Sciatic nerve (tissue), 2 donors: ENCODE measurements at regions not wholly inside any gene's neighbourhood (a gene's known extent, or its start where the extent isn't known, plus 50 kb on each side); places are given as distances from the start of the nearest gene placed in this dataset.

Source experiments
- ATAC-seq: fragments of 200-7000 bp; cut with Tn5 transposase; one replicate; pipeline ENCODE4 v1.9.1; 2020; ENCODE audit warnings: mild to moderate bottlenecking, moderate library complexity
- DNase-seq: peaks from one replicate; pipeline ENCODE4 v3.0.0-alpha.2; 2020; ENCODE audit warnings: low spot score
- intact Hi-C: fragments of 100-400 bp; cut with DNase I; formaldehyde crosslinking; loops from one replicate; pipeline ENCODE4 v1.14.2; 2022
- donor health status: DM: no; HTN: no; CAD: no.
- donor health status: DM: no; HTN: no; CAD: no.

DNA sequence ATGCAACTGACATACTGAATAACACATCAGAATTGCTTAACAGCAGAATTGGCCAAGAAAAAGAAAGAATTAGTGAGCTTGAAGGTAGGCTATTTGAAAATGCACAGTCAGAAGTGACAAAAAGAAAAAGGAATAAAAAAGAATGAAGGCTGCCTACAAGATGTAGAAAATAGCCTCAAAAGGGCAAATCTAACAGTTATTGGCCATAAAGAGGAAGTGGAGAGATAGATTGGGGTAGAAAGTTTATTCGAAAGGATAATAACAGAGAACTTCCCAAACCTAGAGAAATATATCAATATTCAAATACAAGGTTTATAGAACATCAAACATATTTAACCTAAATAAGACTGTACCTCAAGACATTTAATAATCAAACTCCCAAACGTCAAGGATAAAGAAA lies 67.5 kb downstream of the ATP6V1G3 start:
- no peak for DNase-seq
- intact Hi-C loops: no loop called here
- ATAC-seq: no peak

DNA sequence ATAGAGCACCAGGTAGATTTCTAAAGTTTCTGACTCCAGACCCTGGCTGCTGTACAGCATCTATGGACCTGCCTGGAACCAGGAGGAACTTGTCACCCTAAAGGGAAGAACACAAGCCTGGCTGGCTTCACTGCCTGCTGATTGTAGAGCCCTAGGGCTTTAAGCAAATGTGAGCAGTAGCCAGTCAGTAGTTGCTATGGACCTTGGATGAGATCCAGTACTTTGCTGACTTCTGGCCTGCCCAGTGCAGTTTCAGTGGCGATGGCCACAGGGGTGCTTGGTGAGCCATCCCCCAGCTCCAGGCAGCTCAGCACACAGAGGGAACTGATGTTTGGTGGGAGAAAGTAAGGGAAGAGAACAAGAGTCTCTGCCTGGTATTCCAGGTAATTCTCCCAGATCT lies 68.4 kb downstream of the ATP6V1G3 start:
- no peak for DNase-seq
- intact Hi-C loops: no loop called here
- no peak for ATAC-seq

DNA sequence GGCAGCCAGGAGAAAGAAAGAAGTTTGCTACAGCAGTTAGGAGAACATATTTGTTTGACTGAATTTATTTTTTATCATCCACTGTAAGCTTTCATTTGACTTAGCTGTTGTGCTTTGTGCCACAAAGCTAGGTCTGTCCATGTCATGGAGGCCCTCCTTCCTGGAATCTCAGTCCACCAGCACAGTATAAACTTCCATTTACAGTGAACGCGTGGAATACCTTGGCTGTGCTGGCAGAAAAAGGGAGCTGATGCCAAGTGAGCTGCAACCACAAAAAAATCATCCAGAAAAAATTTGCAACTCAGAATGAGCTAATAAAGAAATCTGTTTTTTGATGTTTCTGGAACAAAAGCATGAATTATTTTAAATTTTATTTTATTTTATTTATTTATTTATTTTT lies 72.6 kb downstream of the ATP6V1G3 start:
- DNase-seq: no peak
- intact Hi-C loops: no loop called here
- ATAC-seq: no peak

DNA sequence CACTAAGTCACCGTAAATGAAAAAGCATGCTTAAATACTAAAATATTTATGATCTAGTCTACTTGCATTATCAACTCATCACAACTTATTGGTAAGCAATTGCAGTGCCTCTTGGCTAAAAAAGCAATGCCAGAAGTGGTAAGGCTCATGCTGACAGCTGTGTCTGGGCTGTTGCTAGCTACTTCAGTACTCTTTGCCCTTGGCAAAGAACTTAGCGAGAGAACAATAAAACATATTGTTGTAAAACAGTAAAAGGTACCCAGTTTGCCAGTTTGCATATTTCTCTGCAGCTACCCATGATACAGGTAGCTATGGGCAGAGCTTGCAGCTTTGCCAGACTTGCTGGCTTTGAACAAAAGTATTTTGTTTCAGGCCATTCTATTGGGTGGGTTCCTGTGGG lies 73.1 kb downstream of the ATP6V1G3 start:
- DNase-seq (no peak), ATAC-seq (no peak)
- intact Hi-C loops: no loop called here

DNA sequence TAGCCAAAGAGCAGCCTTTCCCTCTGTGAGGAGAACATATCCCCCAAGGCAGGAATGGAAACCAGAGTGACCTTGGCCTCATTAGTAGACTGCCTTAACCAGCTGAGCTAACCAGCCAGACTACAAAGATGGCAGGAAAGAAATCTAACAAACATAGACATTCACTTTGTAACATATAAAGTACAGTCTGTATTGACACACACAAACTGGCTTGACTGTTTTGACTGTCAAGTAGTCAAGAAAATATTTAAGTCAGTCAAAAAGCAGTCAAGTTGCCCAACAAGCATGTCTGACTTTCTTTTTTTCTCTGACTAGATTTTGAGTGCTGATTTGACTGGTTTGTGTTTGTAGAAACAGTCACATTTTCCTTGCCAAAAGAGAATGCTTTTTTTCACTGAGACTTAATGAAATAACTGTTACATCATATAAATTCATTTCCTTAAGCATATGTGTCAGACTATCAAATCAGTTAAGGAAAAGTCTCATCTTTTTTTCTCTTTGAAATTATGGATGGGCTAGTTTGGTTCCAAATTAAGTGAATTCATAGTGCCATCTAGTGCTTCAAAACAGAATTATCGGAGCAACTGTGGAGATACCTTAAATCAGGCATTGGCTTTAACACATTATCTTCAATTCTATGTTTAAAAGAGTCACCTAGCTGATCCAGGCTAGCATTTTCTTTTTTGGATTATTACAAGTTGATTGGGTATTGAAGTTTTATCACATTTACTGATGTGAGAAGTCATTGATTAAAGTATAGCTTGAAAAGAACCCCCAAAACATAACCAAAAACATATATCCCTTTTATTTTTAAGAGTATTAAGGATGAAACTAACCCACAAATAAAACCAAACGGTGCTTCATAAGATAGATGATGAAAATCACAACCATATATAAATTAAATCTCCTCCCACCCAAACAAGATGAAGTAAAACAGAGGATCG lies 75.0 kb downstream of the ATP6V1G3 start:
- ATAC-seq (peak; percentile 46), DNase-seq (no peak)
- intact Hi-C loops: no loop called here

DNA sequence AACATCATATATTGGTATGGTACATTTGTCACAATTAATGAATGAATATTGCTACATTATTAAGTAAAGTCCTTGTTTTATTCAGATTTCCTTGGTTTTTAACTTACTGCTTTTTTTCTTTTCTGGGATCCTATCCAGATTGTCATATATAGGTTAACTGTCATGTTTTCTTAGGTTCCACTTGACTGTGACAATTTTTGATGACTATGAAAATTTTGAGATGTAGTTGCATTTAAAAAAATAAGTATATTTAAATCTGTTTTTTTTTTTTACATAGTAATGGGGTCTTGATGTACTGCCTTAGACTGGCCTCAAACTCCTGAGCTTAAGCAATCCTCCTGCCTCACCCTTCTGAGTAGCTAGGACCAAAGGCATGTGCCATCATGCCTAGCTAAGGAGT lies 76.8 kb downstream of the ATP6V1G3 start:
- DNase-seq (no peak), ATAC-seq (no peak)
- intact Hi-C loops: no loop called here

DNA sequence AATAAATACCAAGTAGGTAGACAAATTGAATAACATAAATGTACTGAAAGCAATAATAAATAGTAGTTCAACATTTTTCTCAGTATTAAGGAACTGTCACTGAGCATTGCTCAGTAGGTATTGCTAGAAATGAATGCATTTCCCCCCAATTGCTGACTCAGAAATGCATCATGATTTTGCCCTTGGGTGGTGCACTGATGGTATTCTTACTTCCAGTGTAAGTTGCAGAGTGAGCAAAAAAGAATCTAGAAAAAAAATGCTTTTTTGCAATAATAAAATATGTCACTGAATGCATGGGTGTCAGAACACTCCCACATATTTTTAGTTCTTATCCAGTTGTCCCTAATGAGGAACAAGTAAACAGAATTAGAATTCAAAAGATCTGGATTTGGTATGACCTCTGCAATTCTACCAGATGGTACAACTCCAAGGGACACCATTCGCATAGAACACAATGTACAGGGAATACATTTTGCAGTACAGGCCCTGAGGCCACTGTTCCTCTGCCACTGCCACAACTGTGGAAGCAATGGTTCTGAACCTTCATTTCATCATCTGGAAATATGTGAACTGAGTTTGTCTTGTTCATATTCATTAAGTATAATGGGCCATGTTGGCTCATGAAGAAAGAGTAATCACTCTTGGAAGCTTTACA lies 78.0 kb downstream of the ATP6V1G3 start:
- ATAC-seq (no peak), DNase-seq (no peak)
- intact Hi-C loops: no loop called here

DNA sequence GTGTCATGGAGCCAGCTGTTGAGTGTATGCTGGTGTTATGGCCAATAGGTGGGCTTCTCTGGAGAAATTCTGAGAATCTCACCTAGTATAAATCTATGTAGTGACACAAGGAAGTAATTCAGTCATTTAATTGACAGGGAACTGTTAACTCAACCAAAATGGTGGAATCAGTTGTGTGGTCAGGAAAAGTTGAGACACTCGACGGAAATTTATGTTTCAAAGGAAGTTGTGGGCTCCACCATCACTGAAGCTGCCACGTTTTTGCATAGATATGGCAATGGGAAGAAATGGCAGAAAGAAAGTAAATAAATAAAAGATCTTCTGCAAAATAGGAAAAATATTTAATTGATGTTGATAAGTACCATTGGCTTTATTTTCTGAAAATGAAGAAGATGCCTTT lies 84.5 kb downstream of the ATP6V1G3 start:
- ATAC-seq (no peak), DNase-seq (no peak)
- intact Hi-C loops: no loop called here

DNA sequence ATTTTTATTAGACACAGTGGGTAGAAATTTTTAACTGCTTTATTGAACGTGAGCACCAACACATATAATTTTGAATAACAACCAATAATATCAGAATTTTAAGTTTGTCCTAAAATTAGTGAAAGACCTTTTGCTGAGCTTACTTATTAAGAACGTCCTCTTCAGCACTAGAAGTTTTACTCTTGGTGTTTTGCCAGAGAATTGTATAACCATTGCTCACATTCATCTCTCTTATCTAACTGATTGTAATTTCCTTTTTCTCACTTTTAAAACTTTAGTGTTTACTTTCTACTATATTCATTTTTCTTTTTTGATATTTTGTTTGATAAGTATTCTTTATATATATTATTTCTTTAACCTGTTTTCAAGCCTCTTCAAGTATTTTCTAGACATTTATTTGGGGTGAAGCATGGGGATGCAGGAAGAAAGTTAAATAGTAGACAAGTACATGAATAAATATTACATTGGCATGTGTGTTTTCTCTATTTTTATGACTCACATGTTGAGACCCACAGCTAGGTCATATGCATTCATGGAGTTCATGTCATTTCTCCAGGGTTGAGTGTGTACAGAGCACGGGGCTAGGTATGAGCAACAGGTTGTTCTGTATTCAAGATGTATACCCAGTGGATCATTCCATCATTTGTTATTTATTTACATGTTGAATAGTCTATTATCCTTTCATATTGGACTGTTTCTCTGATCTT lies 90.6 kb downstream of the ATP6V1G3 start:
- no peak for ATAC-seq
- DNase-seq: no peak
- intact Hi-C loops: no loop called here

DNA sequence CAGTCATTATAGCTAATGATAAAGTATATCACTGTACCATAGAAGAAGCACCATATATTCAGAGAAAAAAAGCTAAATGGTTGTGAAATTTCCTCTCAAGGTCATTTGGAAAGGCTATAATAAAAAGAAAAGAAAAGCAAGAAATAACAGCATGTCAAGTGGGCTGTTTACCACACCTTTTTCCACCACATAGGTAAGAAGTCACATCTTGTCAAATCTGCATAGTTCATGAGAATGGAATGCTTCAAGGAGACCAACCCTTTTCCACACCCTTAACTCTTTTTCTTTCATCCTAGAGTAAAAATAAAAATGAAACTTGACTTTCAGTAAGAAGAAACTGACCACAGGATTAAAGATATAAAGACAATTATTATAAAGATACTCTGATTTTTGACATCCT lies 91.2 kb downstream of the ATP6V1G3 start:
- no peak for ATAC-seq
- DNase-seq: no peak
- intact Hi-C loops: no loop called here

DNA sequence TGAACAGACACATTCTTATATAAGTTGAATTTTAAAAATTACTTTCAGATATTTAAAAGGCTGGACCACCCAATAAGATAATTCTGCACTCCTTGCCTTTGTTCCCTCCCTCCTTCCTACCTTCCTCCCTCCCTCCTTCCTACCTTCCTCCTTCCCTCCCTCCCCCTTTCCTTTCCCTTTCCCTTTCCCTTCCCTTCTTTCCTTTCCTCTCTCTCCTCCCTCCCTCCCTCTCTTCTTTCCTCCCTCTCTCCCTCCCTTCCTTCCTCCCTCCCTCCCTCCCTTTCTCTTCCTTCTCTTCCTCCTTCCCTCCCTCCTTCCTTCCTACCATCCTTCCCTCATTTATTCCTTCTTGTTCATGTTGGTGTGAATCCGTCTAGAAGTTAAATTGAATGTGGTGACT lies 93.0 kb downstream of the ATP6V1G3 start:
- DNase-seq (no peak), ATAC-seq (no peak)
- intact Hi-C loops: no loop called here

DNA sequence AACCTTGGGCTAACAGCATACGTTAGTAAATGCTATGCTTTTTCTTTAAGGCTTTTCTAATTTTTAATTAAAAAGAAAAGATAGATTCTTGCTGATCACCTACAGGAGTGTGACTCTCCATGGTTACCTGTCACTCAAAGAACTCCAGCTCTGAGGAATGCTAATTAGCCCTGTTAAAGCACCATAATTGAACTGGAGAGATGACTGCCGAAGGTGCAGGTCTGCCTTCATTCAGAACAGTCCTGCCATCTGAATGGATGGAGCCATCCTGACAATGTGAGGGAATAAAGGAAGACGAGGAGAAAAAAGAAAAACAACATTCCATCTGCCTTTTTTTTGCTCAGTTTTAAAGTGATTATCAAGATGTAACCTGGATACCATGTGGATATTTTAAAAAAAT lies 94.6 kb downstream of the ATP6V1G3 start:
- no peak for DNase-seq
- intact Hi-C loops: no loop called here
- no peak for ATAC-seq

DNA sequence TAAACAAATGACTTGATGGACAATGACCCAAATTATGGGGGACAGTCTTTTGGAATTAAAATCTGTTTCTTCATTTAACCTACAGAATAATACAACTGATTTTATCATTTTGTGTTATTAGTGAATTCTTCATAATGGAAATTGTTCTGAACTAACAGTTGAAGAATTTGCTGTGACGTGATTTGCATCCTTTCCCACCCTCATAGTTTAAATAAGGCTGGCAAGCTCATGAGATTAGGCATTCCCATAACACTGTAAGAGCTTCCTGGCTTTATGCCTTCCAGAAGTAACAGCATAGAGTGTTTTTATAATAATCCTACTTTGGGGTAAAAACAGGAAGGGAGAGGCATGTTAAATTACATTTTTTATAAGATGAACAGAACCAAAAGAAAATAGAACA lies 95.7 kb downstream of the ATP6V1G3 start:
- intact Hi-C loops: no loop called here
- DNase-seq (no peak), ATAC-seq (no peak)

DNA sequence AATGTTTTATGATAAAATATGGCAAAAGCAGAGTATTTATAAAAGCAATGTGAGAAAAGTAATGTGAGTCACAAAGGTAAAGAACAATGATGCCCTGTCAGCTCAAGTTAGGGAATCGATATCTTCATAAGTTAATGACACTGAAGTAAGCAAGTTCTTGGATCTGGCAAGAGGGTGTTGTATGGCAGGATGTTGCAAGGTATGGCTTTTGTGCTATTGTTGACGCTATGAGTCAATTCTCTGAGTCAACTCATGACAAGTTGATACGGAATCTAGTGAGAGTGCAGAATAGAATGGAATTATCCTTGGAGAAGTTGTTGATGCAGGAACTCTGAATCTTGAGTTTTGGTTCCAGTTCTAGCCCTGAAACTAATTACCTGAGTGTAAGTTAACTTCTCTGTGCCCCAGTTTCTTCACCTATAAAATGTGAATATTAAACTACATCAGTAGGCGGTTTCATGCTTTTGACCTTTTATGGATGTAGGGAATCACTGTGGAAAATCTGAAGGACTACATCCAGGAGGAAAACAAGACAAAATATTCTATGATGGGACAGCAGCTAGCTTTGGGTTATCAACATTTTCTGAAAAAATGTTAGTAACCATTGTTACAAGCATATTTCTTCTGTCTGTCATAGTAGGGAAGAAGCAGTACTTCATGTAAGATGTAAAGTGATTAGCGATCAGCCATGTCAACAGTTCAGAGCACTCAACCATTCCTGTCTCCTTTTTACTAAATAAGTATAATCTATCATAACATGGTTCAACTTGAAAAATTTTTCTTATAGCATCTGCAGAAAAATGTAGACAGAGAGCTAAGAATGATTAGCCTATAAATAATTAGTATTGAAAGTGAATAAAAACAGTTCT lies 96.9 kb downstream of the ATP6V1G3 start:
- ATAC-seq: no peak
- intact Hi-C loops: no loop called here
- no peak for DNase-seq

DNA sequence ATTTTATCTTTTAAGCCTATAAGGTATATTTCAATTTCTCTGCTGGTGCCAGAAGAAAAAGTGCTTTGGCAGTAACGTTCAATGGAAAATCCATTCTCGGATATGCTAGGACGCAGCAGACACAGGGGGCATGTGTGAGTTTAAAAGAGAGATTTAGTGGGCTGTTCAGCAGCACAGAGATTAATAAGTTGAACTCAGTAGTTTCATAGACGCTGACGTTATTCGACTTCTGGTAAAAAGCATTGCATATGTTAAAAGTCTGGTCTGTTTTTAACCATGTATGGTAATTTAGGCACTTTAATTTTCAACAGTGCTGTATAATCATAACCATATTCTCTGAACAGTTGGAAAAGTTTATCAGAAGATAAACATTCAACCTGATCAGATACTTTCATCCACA lies 99.6 kb downstream of the ATP6V1G3 start:
- ATAC-seq: no peak
- no peak for DNase-seq
- intact Hi-C loops: no loop called here

DNA sequence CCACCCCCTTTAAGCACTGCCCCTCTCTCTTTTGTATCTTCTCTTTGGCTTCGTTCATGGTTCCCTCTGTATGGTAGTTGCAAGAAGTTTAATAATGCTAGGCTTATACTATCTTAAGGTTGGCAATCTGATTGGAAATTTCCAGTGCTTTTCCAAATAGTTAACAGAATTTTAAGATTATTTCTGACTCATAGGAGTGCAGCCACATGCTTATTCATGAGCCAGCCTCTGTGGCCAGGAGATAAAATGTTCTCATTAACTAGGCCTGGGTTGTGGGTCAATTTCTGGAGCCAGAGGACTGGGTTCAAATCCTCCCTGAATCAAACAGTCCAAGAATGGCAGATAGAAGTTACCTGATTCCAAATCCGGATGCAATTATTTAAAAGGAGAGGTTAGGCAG lies 103.1 kb downstream of the ATP6V1G3 start:
- ATAC-seq: no peak
- intact Hi-C loops: no loop called here
- no peak for DNase-seq

DNA sequence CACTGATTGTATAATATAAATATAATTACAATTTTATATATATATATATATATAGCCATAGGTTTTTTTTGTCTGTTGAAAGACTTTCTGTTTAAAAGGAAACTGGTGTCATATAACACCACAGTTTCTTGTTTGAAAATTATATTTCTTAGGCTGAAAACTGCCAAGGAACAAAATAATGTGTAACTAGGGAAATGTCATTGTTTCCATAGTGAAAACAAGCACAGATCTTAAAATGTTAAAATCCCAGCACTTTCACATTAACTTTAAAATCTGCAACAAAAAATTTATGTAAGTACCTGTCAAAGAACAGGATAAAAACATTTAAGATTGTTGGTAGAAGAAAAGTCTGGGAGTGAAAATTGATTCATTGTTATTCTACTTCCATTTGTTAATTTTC lies 104.2 kb downstream of the ATP6V1G3 start:
- intact Hi-C loops: no loop called here
- no peak for ATAC-seq

DNA sequence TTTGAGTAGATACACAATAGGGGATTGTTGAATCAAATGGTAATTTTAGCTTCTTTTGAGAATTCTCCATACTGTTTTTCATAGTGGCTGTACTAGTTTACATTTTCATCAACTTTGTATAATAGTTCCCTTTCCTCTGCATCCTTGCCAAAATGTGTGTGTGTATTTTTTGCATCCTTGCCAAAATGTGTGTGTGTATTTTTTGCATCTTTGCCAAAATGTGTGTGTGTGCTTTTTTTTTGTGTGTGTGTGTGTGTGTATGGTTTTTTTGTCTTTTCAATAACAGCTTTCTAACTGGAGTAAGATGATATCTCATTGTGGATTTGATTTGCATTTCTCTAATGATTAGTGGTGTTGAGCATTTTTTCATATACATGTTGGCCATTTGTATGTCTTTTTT lies 105.4 kb downstream of the ATP6V1G3 start:
- DNase-seq (no peak), ATAC-seq (no peak)
- intact Hi-C loops: no loop called here

More for the DNA sequence above, 104.2 kb downstream of the ATP6V1G3 start:
- DNase-seq: no peak

DNA sequence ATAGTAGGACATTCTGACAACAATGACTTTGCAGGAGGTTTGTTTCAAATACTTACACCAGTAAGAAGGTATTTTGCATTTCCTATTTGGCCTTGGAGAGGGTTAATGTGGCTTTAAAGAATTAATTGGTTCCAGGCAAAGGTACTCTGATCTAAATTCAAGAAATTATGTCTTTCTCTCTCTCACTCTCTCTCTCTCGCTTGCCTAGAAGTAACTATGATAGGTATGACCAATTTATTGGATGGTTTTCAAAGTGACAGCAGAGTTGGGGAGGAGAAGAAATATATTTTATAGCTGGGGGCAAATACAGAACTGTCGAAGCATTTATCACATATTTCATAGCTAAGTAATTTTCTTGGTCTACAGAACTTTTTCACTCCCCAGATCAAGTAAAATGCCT lies 116.0 kb downstream of the ATP6V1G3 start:
- intact Hi-C loops: no loop called here
- DNase-seq (no peak), ATAC-seq (no peak)
